ENCODE measurements at regions not wholly inside any gene's neighbourhood (a gene's known extent, or its start where the extent isn't known, plus 50 kb on each side); places are given as distances from the start of the nearest gene placed in this dataset.
"Not testable (repeated sequence)": the region's sequence is repeated elsewhere in the genome, so short reads cannot be mapped to it uniquely, and the experiment has no call there.

GRCh38 chr6:125465332-125465731, 163.6 kb upstream of the HDDC2 start:
- not testable (repeated sequence) for TF ChIP-seq EP300, CTCF (IDR thresholded peaks at IDR 0.05)
